ENCODE measurements at regions not wholly inside any gene's neighbourhood (a gene's known extent, or its start where the extent isn't known, plus 50 kb on each side); places are given as distances from the start of the nearest gene placed in this dataset.

DNA sequence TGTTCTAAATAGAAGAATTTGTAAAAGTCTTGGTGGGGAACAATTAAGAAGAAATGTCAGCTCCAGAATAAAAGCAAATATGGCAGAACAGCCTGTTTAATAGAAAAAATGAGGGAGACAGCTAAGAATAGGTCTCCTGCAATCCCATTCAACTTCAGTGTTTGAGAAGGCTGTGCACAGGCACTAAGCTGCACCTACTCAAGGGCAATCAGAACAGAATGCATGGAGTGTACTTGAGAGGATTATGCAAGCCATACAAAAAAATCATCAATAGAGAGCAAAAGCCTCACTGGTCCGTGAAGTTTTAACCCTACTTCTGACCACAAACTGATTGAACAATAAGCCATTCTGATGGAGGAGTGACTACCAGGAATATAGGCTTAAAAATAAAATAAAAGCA lies 690.7 kb upstream of the PCDH15 start:
- no peak for DNase-seq

DNA sequence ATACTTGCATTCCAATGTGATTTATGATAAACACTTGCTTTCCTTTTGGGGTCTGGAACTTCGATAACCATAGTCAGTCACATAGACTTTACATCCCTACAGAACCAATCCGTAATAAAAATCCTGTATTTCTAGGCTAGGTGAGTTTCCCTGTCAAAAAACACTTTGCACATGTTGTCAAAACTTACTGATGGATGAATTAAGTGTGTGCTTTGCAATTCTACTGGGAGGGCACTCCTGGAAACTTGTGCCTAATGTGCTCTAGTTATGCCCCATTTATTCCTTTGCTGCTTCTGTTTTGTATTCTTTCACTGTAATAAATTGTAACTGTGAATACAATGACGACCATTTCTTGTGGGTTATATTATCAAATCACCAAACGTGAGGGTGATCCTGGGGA lies 684.8 kb upstream of the PCDH15 start:
- DNase-seq, result no peak

GRCh38 chr10:55476129-55476528 lies 675.1 kb upstream of the PCDH15 start:
- no peak for DNase-seq

DNA sequence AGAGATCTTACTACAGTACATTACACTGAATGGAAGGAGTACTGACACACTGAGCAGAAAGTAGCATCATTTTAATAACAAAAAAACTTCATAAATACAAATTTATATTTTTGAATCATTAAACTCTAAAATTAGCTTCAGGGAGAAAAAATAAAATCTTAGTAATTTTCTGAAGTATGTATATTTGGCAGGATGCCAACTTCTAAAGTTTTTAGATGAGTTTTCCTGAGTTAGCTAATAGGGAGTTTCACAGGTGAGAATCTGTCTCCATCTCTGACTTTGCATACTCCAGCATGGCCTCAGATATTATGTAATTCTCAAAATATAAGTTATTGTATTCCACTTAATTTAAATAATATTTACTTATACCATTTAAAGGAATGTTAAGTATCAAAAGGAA lies 673.2 kb upstream of the PCDH15 start:
- no peak for DNase-seq

GRCh38 chr10:55470840-55471239 lies 669.8 kb upstream of the PCDH15 start:
- no peak for DNase-seq

- DNase-seq, result no peak
Observed at GRCh38 chr10:55466806-55467504, 665.9 kb upstream of the PCDH15 start.

DNA sequence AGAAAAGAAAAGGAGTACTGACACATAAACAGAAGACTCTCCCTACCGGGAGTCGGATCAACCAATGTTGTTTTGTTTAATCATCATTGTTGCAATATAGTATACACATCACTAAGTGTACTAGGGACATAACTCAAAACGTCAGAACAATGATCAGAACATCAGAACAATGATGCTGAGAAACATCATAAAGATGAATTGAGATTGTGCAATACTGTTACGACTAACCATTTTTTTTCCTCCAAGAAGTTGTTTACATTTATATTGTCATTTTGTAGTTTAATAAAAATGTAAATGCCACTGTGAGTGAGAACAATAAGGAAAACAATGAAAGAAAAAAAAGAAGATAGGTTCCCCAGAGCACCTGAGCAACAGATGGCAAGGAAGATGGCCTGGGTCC lies 663.1 kb upstream of the PCDH15 start:
- DNase-seq, result no peak

DNA sequence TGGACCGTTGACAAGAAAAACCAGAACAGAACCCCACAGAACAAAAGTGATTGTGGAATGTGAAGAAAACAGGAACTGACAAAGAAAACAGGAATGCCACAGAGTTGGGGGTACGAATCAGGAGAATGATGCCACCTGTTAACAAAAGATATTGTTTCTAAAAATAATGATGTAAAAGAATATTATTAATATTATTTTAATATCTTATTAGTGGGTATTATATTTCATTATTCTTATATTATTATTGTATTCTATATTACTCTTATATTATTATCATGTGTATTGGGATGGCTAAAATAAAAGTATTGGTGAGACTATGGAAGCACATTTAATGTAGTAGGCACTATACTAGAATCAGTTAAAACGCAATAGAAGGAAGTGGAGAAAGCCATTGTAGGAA lies 659.0 kb upstream of the PCDH15 start:
- no peak for DNase-seq

DNA sequence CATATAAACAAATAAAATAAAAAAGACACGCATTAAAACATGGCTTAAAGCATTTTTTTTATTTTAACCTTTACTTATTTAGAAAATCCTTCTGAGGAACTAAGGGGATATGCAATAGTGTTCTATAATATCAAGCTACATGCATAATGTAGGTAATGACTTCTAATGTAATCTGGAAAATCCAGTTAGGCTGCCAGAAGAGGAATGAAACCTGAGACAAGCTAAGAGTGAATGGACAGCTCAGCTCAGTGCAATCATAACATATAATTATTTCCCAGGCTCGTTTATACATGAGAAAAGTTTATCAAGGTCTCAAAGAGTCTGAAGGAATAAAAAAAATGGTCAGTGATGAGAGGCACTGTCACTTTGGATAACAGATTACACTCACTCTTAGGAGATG lies 649.0 kb upstream of the PCDH15 start:
- DNase-seq, result no peak

- DNase-seq, result no peak
Observed at GRCh38 chr10:55446441-55447002, 645.5 kb upstream of the PCDH15 start.

DNA sequence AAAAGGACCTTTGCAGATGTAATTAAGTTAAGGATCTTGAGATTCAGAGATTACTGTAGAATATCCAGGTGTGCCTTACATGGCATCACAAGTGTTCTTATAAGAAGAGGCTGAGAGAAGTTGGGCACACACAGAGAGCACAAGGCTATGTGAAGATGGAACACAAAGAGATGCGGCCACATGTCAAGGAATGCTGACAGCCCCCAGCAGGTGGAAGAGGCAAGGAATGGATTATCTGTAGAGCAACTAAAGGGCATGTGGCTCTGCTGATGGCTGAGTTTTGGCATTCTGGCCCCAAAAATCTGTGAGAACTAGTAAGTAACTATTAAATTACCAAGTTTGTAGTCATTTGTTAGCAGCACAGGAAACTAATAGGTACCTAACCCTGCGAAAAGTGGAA lies 640.7 kb upstream of the PCDH15 start:
- DNase-seq, result no peak

- DNase-seq, result no peak
Observed at GRCh38 chr10:55426138-55426537, 625.1 kb upstream of the PCDH15 start.

- peak; percentile 95 for DNase-seq
Observed at GRCh38 chr10:55410415-55410885, 609.4 kb upstream of the PCDH15 start.

GRCh38 chr10:55404094-55404493 lies 603.1 kb upstream of the PCDH15 start:
- no peak for DNase-seq

- DNase-seq, result no peak
Observed at GRCh38 chr10:55400075-55400849, 599.2 kb upstream of the PCDH15 start.

DNA sequence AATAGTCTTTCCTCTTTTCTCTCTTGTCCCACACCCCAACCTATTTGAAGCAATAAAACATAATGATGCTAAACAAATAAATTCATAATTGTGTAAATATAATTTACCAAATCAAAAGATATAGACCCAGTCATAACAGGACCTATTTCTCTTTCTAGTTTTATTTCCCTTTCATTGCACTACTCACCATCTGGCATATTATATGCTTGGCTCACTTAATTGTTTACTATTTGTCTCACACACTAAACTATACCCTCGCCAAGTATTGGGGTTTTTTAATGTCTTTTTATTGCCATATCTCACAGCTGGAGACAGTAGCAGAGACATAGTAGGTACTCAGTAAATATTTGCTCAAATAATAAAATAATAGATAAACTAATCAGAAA lies 597.5 kb upstream of the PCDH15 start:
- DNase-seq, result peak; percentile 10

DNA sequence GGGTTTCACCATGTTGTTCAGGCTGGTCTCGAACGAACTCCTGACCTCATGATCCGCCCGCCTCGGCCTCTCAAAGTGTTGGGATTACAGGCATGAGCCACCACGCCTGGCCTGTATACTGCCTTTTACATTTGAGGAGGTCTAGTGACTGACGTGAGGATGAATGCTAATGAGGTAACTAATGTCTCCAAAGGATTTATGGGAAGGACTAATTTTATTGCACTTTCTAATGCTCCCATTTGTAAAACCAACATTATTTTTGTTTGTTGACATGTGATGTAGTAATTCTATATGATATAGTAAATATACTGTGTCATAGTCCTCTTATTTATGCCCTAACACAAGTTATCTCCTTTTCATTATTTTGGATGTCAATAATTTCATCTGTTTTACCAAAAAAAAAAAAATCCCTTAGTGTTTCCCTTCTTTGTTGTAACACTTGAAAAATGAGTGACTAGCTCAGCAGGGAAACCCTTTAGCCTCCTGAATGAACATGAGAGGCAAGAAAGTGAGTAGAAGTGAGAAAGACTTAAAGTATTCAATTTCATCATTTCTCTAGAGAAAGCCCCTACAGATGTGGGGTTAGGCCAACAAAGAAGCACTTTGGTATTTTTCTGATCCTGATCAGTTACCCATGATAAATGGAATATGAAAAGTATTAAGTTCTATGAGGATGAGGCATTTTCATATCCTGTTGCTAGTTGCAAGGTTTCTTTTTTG lies 596.9 kb upstream of the PCDH15 start:
- no peak for DNase-seq

GRCh38 chr10:55378196-55378595 lies 577.2 kb upstream of the PCDH15 start:
- no peak for DNase-seq

GRCh38 chr10:55374917-55375316 lies 573.9 kb upstream of the PCDH15 start:
- DNase-seq, result no peak

DNA sequence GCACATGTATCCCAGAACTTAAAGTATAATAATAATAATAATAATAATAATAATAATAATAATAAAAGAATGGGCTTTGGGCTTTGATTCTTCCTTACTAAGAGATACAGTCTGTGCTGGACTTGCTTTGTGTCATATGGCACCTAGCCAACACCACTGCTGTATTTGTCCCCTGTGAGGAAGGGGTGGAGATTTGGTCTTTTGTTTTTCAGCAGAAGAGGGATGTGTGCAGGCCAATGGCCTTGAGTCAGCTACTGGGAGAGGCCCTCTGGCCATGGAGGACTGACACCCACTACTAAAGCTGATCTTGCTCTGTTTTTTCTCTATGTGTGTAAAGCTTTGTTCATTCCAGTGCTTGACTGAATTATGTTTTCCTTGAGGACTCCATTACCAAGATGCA lies 573.0 kb upstream of the PCDH15 start:
- DNase-seq, result peak; percentile 47

- peak; percentile 29 for DNase-seq
Observed at GRCh38 chr10:55369670-55370420, 568.8 kb upstream of the PCDH15 start.

DNA sequence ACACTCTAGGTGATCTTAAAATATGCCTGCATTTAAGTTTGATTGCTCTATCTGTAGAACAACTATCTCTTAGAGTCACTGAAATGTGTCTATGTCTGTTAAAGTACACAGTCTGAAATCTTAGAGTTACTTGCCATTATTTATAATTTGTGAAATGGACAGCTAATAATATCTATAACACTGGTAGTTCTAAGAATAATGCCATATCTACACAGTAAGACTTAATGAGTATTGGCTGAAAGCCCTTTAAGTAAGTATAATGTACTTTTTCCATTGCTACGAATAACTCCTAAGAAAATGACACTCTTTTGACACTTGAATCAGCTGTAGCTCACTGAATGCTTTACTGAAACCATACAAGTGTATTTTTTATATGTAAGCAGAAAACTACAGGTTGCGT lies 567.4 kb upstream of the PCDH15 start:
- no peak for DNase-seq

GRCh38 chr10:55367555-55367954 lies 566.5 kb upstream of the PCDH15 start:
- no peak for DNase-seq
